ENCODE measurements at regions not wholly inside any gene's neighbourhood (a gene's known extent, or its start where the extent isn't known, plus 50 kb on each side); places are given as distances from the start of the nearest gene placed in this dataset.

GRCh38 chrX:26070882-26071281, 67.3 kb upstream of the MAGEB18 start:
- DNase-seq: no peak

- no peak for DNase-seq
Measured at GRCh38 chrX:26071618-26072017, 66.5 kb upstream of the MAGEB18 start.

GRCh38 chrX:26083093-26083492, 55.0 kb upstream of the MAGEB18 start:
- no peak for DNase-seq

Measured in retina (tissue), 1 donor.